ENCODE measurements at regions not wholly inside any gene's neighbourhood (a gene's known extent, or its start where the extent isn't known, plus 50 kb on each side); places are given as distances from the start of the nearest gene placed in this dataset.

DNA sequence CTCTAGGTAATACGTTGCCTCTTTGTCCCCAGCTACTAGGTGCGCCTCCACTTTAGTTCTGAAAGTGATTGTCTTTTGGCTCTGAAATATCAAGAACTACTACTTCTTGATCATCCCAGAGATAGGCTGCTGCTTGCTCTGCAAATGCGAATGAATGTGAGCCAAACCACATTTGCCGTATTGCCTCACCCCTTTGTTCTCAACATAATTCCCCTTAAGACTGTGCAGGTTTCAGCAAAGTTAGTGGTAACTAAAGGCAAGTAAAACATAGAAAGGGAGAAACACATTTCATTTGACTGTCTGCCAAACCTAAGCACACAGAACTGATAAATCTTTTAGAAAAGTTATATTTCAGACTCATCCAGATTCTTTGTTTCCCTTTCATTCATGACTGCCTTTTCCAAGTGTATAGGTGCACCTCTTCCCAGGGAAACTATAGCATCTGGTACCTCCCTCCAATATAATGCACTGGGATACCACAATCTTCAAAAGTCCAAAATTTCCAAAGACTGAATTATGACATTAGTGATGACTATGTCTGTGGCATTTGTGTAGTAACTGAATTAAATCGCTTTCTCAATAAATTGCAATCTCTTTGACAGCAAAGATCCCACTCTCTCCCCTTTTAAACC, 720.6 kb upstream of the CBLB start:
- Mint-ChIP-seq H3K9me3 (no peaks in the 10 kb centered on the region), H3K36me3 (ENCODE audit: low read depth) (no peaks in the 10 kb centered on the region), H3K27ac (no peak overlapping the region), H3K4me3 (no peak overlapping the region), H3K4me1 (peaks cover 3% of the 10 kb centered on the region), H3K27me3 (ENCODE audit: insufficient read depth) (no peaks in the 10 kb centered on the region)
- TF ChIP-seq, protein P1, sequence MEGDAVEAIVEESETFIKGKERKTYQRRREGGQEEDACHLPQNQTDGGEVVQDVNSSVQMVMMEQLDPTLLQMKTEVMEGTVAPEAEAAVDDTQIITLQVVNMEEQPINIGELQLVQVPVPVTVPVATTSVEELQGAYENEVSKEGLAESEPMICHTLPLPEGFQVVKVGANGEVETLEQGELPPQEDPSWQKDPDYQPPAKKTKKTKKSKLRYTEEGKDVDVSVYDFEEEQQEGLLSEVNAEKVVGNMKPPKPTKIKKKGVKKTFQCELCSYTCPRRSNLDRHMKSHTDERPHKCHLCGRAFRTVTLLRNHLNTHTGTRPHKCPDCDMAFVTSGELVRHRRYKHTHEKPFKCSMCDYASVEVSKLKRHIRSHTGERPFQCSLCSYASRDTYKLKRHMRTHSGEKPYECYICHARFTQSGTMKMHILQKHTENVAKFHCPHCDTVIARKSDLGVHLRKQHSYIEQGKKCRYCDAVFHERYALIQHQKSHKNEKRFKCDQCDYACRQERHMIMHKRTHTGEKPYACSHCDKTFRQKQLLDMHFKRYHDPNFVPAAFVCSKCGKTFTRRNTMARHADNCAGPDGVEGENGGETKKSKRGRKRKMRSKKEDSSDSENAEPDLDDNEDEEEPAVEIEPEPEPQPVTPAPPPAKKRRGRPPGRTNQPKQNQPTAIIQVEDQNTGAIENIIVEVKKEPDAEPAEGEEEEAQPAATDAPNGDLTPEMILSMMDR (conservative IDR thresholded peaks at IDR 0.05) = no peak
- no peak overlapping the region for H3K9ac ChIP-seq (ENCODE audit: extremely low read depth, low read length, poor library complexity, severe bottlenecking)
- H3K4me3 ChIP-seq (ENCODE audit: low read length) = no peak overlapping the region
- WGBS, 2 experiments (ENCODE audit: insufficient coverage in 1 of 2, insufficient read length in 1 of 2) = 78 to 93% methylated on average over 2 to 5 of the region's 5 CpGs
- H3K36me3 ChIP-seq (ENCODE audit: control insufficient read depth, insufficient read depth, low read length) = no peaks in the 10 kb centered on the region
- no peak for DNase-seq
- peaks cover 6% of the 10 kb centered on the region for H3K27me3 ChIP-seq (ENCODE audit: control insufficient read depth, insufficient read depth, low read length, poor library complexity, severe bottlenecking)
- no peak overlapping the region for H3K27ac ChIP-seq (ENCODE audit: low read depth, low read length)
- H3K4me1 ChIP-seq (ENCODE audit: control insufficient read depth, insufficient read depth, low read length) = peaks cover 2% of the 10 kb centered on the region
- no peaks in the 10 kb centered on the region for H3K9me3 ChIP-seq (ENCODE audit: control insufficient read depth, low read length)

DNA sequence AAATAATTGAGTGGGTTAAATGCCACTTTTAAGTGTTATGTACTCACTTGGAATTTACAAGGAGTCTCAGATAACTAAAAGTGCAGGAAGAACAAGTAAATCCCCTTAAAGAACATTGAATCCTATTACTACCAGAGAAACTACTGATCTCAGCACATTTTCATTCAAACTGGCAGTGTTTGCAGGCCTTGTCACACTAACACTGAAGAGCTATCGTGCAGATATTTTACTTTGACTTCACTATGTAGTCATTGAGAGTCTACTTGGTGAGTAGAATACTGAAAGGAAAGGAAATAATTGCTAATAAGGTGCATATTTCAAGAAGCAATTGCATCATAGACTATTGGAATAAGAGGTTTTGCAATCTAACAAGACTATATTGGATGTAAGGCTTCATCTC, 721.4 kb upstream of the CBLB start:
- no peak overlapping the region for H3K27ac ChIP-seq (ENCODE audit: low read depth, low read length)
- no peaks in the 10 kb centered on the region for H3K36me3 ChIP-seq (ENCODE audit: control insufficient read depth, insufficient read depth, low read length)
- peaks cover 6% of the 10 kb centered on the region for H3K27me3 ChIP-seq (ENCODE audit: control insufficient read depth, insufficient read depth, low read length, poor library complexity, severe bottlenecking)
- DNase-seq = no peak
- H3K27me3 Mint-ChIP-seq (ENCODE audit: insufficient read depth) = no peaks in the 10 kb centered on the region
- WGBS, 2 experiments (ENCODE audit: insufficient coverage in 1 of 2, insufficient read length in 1 of 2) = 71 to 92% methylated on average over 1 of the region's 1 CpG
- no peak overlapping the region for H3K9ac ChIP-seq (ENCODE audit: extremely low read depth, low read length, poor library complexity, severe bottlenecking)
- H3K27ac Mint-ChIP-seq = no peak overlapping the region
- H3K4me1 Mint-ChIP-seq = peaks cover 2% of the 10 kb centered on the region
- no peak overlapping the region for H3K4me3 ChIP-seq (ENCODE audit: low read length)
- TF ChIP-seq, protein P1 (conservative IDR thresholded peaks at IDR 0.05) = no peak
- no peaks in the 10 kb centered on the region for H3K36me3 Mint-ChIP-seq (ENCODE audit: low read depth)
- no peak overlapping the region for H3K4me3 Mint-ChIP-seq
- no peaks in the 10 kb centered on the region for H3K9me3 ChIP-seq (ENCODE audit: control insufficient read depth, low read length)
- no peaks in the 10 kb centered on the region for H3K9me3 Mint-ChIP-seq
- H3K4me1 ChIP-seq (ENCODE audit: control insufficient read depth, insufficient read depth, low read length) = peaks cover 2% of the 10 kb centered on the region

DNA sequence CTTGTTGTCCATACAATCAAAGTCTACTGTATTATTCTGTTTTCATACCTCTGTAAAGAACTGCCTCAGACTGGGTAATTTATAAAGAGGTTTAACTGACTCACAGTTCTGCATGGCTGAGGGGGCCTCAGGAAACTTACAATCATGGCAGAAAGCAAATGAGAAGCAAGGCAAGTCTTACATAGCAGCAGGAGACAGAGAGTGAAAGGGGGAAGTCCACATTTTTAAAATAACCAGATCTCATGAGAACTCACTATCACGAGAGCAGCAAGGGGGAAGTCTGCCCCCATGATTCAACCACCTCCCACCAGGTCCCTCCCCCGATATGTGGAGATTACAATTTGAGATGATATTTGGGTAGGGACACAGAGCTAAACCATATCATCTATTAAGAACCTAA, 724.6 kb upstream of the CBLB start:
- Mint-ChIP-seq H3K9me3 (no peaks in the 10 kb centered on the region), H3K36me3 (ENCODE audit: low read depth) (no peaks in the 10 kb centered on the region), H3K27me3 (ENCODE audit: insufficient read depth) (no peaks in the 10 kb centered on the region), H3K4me1 (peaks cover 2% of the 10 kb centered on the region), H3K27ac (no peak overlapping the region), H3K4me3 (no peak overlapping the region)
- H3K27ac ChIP-seq (ENCODE audit: low read depth, low read length) = no peak overlapping the region
- no peak overlapping the region for H3K4me3 ChIP-seq (ENCODE audit: low read length)
- DNase-seq = no peak
- no peaks in the 10 kb centered on the region for H3K27me3 ChIP-seq (ENCODE audit: control insufficient read depth, insufficient read depth, low read length, poor library complexity, severe bottlenecking)
- 100% methylated on average over 1 of the region's 2 CpGs; no CpG with 5 or more reads in 1 of the 2 experiments for WGBS, 2 experiments (ENCODE audit: insufficient coverage in 1 of 2, insufficient read length in 1 of 2)
- H3K36me3 ChIP-seq (ENCODE audit: control insufficient read depth, insufficient read depth, low read length) = no peaks in the 10 kb centered on the region
- no peak overlapping the region for H3K9ac ChIP-seq (ENCODE audit: extremely low read depth, low read length, poor library complexity, severe bottlenecking)
- TF ChIP-seq, protein P1 (conservative IDR thresholded peaks at IDR 0.05) = no peak
- H3K4me1 ChIP-seq (ENCODE audit: control insufficient read depth, insufficient read depth, low read length) = peaks cover 2% of the 10 kb centered on the region
- no peaks in the 10 kb centered on the region for H3K9me3 ChIP-seq (ENCODE audit: control insufficient read depth, low read length)

Measured in endodermal cell (in vitro differentiated cells).